H1 (cell line): ENCODE measurements at regions not wholly inside any gene's neighbourhood (a gene's known extent, or its start where the extent isn't known, plus 50 kb on each side); places are given as distances from the start of the nearest gene placed in this dataset.

Source experiments
- BCL11A ChIP-seq, 2 experiments: IDR thresholded peaks; one replicate each; pipeline ENCODE4 v1.6.1; 2011; ENCODE audit warnings: low read depth in 2 of 2, low read length in 2 of 2, mild to moderate bottlenecking in 2 of 2
- HDAC6 ChIP-seq: IDR thresholded peaks from one replicate; pipeline ENCODE4 v1.7.1; 2012; ENCODE audit warnings: low read depth, mild to moderate bottlenecking, inconsistent platforms, low read length, moderate library complexity
- JUND ChIP-seq: IDR thresholded peaks from 2 replicates; pipeline ENCODE4 v1.6.1; 2011; ENCODE audit warnings: mild to moderate bottlenecking, improper control_type of control experiment, low read length
- SUZ12 ChIP-seq: fragments of 200-600 bp; sonication (generic); IDR thresholded peaks from 2 replicates; pipeline ENCODE4 v1.6.1; 2012; ENCODE audit warnings: mild to moderate bottlenecking, inconsistent platforms, low read length, moderate library complexity, mixed read lengths
- TBP ChIP-seq: IDR thresholded peaks from 2 replicates; pipeline ENCODE4 v1.6.1; 2011; ENCODE audit warnings: low read depth, low read length, improper control_type of control experiment
- TEAD4 ChIP-seq: IDR thresholded peaks from 2 replicates; pipeline ENCODE4 v1.6.1; 2012; ENCODE audit warnings: low read depth, low read length, inconsistent platforms, mixed read lengths
- TF ChIP-seq, protein P1 (sequence below): IDR thresholded peaks from 2 replicates; pipeline ENCODE4 v1.6.1; 2011; ENCODE audit warnings: low read length, improper control_type of control experiment
- TF ChIP-seq, protein P2 (sequence below): fragments of 300-600 bp; sonication (generic); IDR thresholded peaks from 2 replicates; pipeline ENCODE4 v1.7.1; 2012; ENCODE audit warnings: low read length, moderate library complexity, mild to moderate bottlenecking, inconsistent platforms; ENCODE audit not compliant: insufficient replicate concordance

DNA sequence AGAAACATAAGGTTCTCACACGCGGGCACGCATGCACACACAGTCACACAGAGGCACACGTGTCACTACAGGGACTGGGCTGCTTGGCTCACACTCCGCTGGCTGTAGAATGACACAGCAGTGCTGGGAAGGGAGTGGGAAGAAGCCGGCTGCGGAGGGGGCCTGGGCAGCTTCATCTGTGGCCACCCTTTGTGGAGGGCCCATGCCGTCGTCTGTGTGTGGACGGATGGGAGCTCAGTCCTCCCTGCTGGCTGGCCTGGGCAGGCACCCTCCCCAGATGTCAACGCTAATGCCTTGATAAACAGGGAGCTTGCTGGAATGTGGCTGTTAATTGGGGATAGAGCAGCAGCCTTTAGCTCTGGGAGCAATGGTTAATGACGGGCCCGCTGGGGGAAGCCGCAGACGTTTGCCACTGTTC is 621.1 kb downstream of the BCOR start (continued):
- TF ChIP-seq SUZ12 (no peak), HDAC6 (no peak), TBP (no peak), BCL11A (IDR thresholded peaks at IDR 0.05; ENCODE audit: low read depth in 2 of 2, low read length in 2 of 2) (no peak), JUND (no peak), TEAD4 (no peak)
- TF ChIP-seq, protein P1, sequence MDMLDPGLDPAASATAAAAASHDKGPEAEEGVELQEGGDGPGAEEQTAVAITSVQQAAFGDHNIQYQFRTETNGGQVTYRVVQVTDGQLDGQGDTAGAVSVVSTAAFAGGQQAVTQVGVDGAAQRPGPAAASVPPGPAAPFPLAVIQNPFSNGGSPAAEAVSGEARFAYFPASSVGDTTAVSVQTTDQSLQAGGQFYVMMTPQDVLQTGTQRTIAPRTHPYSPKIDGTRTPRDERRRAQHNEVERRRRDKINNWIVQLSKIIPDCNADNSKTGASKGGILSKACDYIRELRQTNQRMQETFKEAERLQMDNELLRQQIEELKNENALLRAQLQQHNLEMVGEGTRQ = no peak
- TF ChIP-seq, protein P2, sequence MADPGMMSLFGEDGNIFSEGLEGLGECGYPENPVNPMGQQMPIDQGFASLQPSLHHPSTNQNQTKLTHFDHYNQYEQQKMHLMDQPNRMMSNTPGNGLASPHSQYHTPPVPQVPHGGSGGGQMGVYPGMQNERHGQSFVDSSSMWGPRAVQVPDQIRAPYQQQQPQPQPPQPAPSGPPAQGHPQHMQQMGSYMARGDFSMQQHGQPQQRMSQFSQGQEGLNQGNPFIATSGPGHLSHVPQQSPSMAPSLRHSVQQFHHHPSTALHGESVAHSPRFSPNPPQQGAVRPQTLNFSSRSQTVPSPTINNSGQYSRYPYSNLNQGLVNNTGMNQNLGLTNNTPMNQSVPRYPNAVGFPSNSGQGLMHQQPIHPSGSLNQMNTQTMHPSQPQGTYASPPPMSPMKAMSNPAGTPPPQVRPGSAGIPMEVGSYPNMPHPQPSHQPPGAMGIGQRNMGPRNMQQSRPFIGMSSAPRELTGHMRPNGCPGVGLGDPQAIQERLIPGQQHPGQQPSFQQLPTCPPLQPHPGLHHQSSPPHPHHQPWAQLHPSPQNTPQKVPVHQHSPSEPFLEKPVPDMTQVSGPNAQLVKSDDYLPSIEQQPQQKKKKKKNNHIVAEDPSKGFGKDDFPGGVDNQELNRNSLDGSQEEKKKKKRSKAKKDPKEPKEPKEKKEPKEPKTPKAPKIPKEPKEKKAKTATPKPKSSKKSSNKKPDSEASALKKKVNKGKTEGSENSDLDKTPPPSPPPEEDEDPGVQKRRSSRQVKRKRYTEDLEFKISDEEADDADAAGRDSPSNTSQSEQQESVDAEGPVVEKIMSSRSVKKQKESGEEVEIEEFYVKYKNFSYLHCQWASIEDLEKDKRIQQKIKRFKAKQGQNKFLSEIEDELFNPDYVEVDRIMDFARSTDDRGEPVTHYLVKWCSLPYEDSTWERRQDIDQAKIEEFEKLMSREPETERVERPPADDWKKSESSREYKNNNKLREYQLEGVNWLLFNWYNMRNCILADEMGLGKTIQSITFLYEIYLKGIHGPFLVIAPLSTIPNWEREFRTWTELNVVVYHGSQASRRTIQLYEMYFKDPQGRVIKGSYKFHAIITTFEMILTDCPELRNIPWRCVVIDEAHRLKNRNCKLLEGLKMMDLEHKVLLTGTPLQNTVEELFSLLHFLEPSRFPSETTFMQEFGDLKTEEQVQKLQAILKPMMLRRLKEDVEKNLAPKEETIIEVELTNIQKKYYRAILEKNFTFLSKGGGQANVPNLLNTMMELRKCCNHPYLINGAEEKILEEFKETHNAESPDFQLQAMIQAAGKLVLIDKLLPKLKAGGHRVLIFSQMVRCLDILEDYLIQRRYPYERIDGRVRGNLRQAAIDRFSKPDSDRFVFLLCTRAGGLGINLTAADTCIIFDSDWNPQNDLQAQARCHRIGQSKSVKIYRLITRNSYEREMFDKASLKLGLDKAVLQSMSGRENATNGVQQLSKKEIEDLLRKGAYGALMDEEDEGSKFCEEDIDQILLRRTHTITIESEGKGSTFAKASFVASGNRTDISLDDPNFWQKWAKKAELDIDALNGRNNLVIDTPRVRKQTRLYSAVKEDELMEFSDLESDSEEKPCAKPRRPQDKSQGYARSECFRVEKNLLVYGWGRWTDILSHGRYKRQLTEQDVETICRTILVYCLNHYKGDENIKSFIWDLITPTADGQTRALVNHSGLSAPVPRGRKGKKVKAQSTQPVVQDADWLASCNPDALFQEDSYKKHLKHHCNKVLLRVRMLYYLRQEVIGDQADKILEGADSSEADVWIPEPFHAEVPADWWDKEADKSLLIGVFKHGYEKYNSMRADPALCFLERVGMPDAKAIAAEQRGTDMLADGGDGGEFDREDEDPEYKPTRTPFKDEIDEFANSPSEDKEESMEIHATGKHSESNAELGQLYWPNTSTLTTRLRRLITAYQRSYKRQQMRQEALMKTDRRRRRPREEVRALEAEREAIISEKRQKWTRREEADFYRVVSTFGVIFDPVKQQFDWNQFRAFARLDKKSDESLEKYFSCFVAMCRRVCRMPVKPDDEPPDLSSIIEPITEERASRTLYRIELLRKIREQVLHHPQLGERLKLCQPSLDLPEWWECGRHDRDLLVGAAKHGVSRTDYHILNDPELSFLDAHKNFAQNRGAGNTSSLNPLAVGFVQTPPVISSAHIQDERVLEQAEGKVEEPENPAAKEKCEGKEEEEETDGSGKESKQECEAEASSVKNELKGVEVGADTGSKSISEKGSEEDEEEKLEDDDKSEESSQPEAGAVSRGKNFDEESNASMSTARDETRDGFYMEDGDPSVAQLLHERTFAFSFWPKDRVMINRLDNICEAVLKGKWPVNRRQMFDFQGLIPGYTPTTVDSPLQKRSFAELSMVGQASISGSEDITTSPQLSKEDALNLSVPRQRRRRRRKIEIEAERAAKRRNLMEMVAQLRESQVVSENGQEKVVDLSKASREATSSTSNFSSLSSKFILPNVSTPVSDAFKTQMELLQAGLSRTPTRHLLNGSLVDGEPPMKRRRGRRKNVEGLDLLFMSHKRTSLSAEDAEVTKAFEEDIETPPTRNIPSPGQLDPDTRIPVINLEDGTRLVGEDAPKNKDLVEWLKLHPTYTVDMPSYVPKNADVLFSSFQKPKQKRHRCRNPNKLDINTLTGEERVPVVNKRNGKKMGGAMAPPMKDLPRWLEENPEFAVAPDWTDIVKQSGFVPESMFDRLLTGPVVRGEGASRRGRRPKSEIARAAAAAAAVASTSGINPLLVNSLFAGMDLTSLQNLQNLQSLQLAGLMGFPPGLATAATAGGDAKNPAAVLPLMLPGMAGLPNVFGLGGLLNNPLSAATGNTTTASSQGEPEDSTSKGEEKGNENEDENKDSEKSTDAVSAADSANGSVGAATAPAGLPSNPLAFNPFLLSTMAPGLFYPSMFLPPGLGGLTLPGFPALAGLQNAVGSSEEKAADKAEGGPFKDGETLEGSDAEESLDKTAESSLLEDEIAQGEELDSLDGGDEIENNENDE = no peak
